ENCODE measurements at regions not wholly inside any gene's neighbourhood (a gene's known extent, or its start where the extent isn't known, plus 50 kb on each side); places are given as distances from the start of the nearest gene placed in this dataset.

DNA sequence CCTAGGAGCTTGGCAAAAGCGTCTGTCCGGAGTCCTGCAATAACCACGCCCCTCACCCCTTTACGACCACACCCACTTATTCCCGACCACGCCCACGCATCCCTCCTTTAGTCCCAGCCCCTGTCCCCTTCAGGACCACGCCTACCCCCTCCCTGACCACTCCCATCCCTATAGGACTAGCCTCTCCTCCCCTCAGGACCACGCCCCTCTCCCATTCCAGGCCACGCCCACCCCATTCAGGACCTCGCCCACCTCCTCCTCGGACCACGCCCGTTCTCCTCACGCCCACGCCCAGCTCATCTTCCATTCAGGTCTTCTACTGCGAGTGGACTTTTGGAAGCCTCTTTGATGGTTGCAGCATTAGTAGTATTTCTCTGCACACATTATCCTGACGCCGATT is 131.2 kb upstream of the STX18 start:
- Histone ChIP-seq H3K79me2 (ENCODE audit: control insufficient read depth, low read length) (no peaks in the 10 kb centered on the region), H3F3A (ENCODE audit: control insufficient read depth, insufficient read depth) (no peaks in the 10 kb centered on the region), H3K9me2 (replicated peaks; ENCODE audit: control insufficient read depth, low read length) (no peaks in the 10 kb centered on the region), H3K4me3 (ENCODE audit: low read length) (no peak overlapping the region), H3K9me3 (ENCODE audit: control insufficient read depth, insufficient read depth, low read length) (no peaks in the 10 kb centered on the region), H3K4me1 (ENCODE audit: control insufficient read depth, low read length) (peaks cover 7% of the 10 kb centered on the region), H4K20me1 (ENCODE audit: control insufficient read depth, insufficient read depth, low read depth, low read length) (no peaks in the 10 kb centered on the region), H3K4me2 (ENCODE audit: low read length) (no peak overlapping the region), H3K27ac (ENCODE audit: low read depth, low read length) (no peak overlapping the region), H3K27me3 (ENCODE audit: control insufficient read depth, low read length) (no peaks in the 10 kb centered on the region), H3K36me3 (ENCODE audit: control insufficient read depth, low read length) (no peaks in the 10 kb centered on the region)
- TF ChIP-seq, protein P1, sequence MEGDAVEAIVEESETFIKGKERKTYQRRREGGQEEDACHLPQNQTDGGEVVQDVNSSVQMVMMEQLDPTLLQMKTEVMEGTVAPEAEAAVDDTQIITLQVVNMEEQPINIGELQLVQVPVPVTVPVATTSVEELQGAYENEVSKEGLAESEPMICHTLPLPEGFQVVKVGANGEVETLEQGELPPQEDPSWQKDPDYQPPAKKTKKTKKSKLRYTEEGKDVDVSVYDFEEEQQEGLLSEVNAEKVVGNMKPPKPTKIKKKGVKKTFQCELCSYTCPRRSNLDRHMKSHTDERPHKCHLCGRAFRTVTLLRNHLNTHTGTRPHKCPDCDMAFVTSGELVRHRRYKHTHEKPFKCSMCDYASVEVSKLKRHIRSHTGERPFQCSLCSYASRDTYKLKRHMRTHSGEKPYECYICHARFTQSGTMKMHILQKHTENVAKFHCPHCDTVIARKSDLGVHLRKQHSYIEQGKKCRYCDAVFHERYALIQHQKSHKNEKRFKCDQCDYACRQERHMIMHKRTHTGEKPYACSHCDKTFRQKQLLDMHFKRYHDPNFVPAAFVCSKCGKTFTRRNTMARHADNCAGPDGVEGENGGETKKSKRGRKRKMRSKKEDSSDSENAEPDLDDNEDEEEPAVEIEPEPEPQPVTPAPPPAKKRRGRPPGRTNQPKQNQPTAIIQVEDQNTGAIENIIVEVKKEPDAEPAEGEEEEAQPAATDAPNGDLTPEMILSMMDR (IDR thresholded peaks at IDR 0.05; ENCODE audit: low read depth, low read length, poor library complexity, severe bottlenecking): no peak
- no peak for TF ChIP-seq EZH2phosphoT487 (IDR thresholded peaks at IDR 0.05; ENCODE audit: borderline replicate concordance, low read length)

GRCh38 chr4:4672402-4672801 is 130.6 kb upstream of the STX18 start:
- H3K27ac ChIP-seq (ENCODE audit: low read depth, low read length): no peak overlapping the region
- H3K4me2 ChIP-seq (ENCODE audit: low read length): no peak overlapping the region

DNA sequence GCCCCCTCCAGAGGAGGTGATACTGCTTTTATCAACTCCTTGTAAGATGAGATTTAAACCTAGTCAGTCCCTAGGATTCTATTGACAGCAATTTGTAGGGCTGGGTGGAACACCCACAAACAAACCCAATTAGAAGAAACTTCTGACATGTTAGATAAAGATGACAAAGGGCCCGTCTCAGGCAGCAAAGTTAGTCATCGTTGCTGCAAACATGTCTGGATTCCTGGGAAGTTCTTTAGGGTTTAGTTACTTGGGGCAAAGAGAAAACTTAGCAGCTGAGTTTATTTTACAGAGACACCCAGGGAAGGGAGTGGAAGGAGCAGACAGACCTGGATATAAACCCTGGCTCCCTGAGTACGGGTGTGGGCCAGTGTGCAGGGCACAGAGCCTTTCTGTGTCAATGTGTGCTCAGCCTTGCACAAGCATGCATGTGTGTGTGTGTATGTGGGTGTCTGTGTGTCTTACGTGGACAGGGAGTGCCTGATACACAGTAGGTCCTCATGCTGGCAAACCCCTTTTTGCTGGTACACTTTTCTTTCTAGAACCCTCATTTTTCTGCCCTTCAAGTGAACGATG is 130.0 kb upstream of the STX18 start:
- no peaks in the 10 kb centered on the region for H3K36me3 ChIP-seq (ENCODE audit: control insufficient read depth, low read length)
- H4K20me1 ChIP-seq (ENCODE audit: control insufficient read depth, insufficient read depth, low read depth, low read length): no peaks in the 10 kb centered on the region
- no peak overlapping the region for H3K27ac ChIP-seq (ENCODE audit: low read depth, low read length)
- no peaks in the 10 kb centered on the region for H3K27me3 ChIP-seq (ENCODE audit: control insufficient read depth, low read length)
- peaks cover 7% of the 10 kb centered on the region for H3K4me1 ChIP-seq (ENCODE audit: control insufficient read depth, low read length)
- no peaks in the 10 kb centered on the region for H3K9me3 ChIP-seq (ENCODE audit: control insufficient read depth, insufficient read depth, low read length)
- no peak overlapping the region for H3K4me3 ChIP-seq (ENCODE audit: low read length)
- H3K4me2 ChIP-seq (ENCODE audit: low read length): no peak overlapping the region
- H3K79me2 ChIP-seq (ENCODE audit: control insufficient read depth, low read length): no peaks in the 10 kb centered on the region
- H3F3A ChIP-seq (ENCODE audit: control insufficient read depth, insufficient read depth): no peaks in the 10 kb centered on the region
- H3K9me2 ChIP-seq (replicated peaks; ENCODE audit: control insufficient read depth, low read length): no peaks in the 10 kb centered on the region
- TF ChIP-seq, protein P1 (IDR thresholded peaks at IDR 0.05; ENCODE audit: low read depth, low read length, poor library complexity, severe bottlenecking): no peak
- no peak for TF ChIP-seq EZH2phosphoT487 (IDR thresholded peaks at IDR 0.05; ENCODE audit: borderline replicate concordance, low read length)

More at GRCh38 chr4:4672402-4672801, 130.6 kb upstream of the STX18 start:
- no peaks in the 10 kb centered on the region for H3K9me2 ChIP-seq (replicated peaks; ENCODE audit: control insufficient read depth, low read length)
- no peaks in the 10 kb centered on the region for H4K20me1 ChIP-seq (ENCODE audit: control insufficient read depth, insufficient read depth, low read depth, low read length)
- TF ChIP-seq EZH2phosphoT487 (IDR thresholded peaks at IDR 0.05; ENCODE audit: borderline replicate concordance, low read length): no peak
- TF ChIP-seq, protein P1 (IDR thresholded peaks at IDR 0.05; ENCODE audit: low read depth, low read length, poor library complexity, severe bottlenecking): no peak
- H3K4me3 ChIP-seq (ENCODE audit: low read length): no peak overlapping the region
- H3K4me1 ChIP-seq (ENCODE audit: control insufficient read depth, low read length): peaks cover 7% of the 10 kb centered on the region
- no peaks in the 10 kb centered on the region for H3F3A ChIP-seq (ENCODE audit: control insufficient read depth, insufficient read depth)
- H3K79me2 ChIP-seq (ENCODE audit: control insufficient read depth, low read length): no peaks in the 10 kb centered on the region
- H3K36me3 ChIP-seq (ENCODE audit: control insufficient read depth, low read length): no peaks in the 10 kb centered on the region
- H3K9me3 ChIP-seq (ENCODE audit: control insufficient read depth, insufficient read depth, low read length): no peaks in the 10 kb centered on the region
- no peaks in the 10 kb centered on the region for H3K27me3 ChIP-seq (ENCODE audit: control insufficient read depth, low read length)
